Effector memory CD8-positive, alpha-beta T cell (primary cell): ENCODE measurements at regions not wholly inside any gene's neighbourhood (a gene's known extent, or its start where the extent isn't known, plus 50 kb on each side); places are given as distances from the start of the nearest gene placed in this dataset.

ENCODE experiments used
- ATAC-seq: fragments of 150-1000 bp; cut with Tn5 transposase; replicated peaks from 2 replicates; pipeline ENCODE4 v1.10.0; 2021; ENCODE audit warnings: mild to moderate bottlenecking, moderate library complexity
- DNase-seq, 3 experiments: peaks; one replicate each; pipeline ENCODE4 v3.0.0; 2021
- H3K27ac Mint-ChIP-seq, 2 donors: one replicate each; pipeline ENCODE4 v1.8.0; 2022; ENCODE audit warnings: mild to moderate bottlenecking in 2 of 2, mixed read lengths in 2 of 2, moderate library complexity in 2 of 2
- H3K27me3 Mint-ChIP-seq, 2 donors: one replicate each; pipeline ENCODE4 v1.8.0; 2022; ENCODE audit warnings: mixed read lengths in 2 of 2
- H3K36me3 Mint-ChIP-seq: one replicate; pipeline ENCODE4 v1.8.0; 2022; ENCODE audit warnings: mild to moderate bottlenecking, moderate library complexity, mixed read lengths; ENCODE audit not compliant: insufficient read depth
- H3K4me1 Mint-ChIP-seq, 2 donors: one replicate each; pipeline ENCODE4 v1.8.0; 2022; ENCODE audit warnings: low read depth in 2 of 2, mixed read lengths in 2 of 2
- H3K4me3 Mint-ChIP-seq, 2 donors: one replicate each; pipeline ENCODE4 v1.8.0; 2022; ENCODE audit warnings: mild to moderate bottlenecking in 2 of 2, mixed read lengths in 2 of 2, moderate library complexity in 2 of 2
- H3K9me3 Mint-ChIP-seq, 2 donors: one replicate each; pipeline ENCODE4 v1.8.0; 2022; ENCODE audit warnings: mixed read lengths in 2 of 2

DNA sequence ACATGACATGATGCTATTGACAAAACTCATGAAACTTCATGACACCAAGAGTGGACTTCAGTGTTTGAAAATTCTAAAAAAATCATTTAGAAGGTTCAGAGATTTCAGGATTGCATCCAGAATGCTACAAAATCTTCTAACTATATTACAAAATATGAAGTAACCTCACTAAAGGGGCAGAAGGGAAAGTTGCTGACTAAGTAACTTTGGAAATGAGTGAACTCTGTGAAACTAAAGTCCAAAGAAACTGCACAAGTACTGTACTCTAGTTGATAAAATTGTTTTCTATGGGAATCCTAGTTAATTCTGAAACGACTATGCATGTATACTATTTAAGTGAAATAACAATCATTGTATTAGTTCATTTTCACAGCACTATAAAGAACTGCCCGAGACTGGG is 184.4 kb downstream of the LYPLAL1 start:
- Mint-ChIP-seq H3K9me3 (peaks cover 0 to 1% of the 10 kb centered on the region in 2 donors), H3K36me3 (no peaks in the 10 kb centered on the region), H3K4me1 (no peaks in the 10 kb centered on the region), H3K4me3 (no peak overlapping the region), H3K27me3 (peaks cover 0 to 13% of the 10 kb centered on the region in 2 donors), H3K27ac (no peak overlapping the region)
- ATAC-seq (no peak), DNase-seq (no peak)

DNA sequence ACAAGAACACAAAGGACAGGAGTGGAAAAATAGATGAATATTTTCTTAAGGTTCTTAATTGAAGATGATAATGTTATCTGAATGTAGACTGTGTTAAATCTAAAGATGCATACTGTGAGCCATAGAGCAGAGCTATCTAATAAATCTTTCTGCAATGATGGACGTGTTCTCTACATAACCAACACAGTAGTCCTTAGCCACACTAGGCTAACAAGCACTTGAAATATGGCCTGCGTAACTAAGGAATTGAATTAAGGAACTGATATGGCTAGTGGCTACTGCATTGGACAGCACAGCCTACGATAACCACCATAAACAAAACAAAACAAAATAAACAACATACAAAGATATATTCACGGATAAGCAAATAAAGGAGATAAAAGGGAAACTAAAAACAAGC is 181.3 kb downstream of the LYPLAL1 start:
- peaks cover 0 to 15% of the 10 kb centered on the region in 2 donors for H3K27me3 Mint-ChIP-seq

DNA sequence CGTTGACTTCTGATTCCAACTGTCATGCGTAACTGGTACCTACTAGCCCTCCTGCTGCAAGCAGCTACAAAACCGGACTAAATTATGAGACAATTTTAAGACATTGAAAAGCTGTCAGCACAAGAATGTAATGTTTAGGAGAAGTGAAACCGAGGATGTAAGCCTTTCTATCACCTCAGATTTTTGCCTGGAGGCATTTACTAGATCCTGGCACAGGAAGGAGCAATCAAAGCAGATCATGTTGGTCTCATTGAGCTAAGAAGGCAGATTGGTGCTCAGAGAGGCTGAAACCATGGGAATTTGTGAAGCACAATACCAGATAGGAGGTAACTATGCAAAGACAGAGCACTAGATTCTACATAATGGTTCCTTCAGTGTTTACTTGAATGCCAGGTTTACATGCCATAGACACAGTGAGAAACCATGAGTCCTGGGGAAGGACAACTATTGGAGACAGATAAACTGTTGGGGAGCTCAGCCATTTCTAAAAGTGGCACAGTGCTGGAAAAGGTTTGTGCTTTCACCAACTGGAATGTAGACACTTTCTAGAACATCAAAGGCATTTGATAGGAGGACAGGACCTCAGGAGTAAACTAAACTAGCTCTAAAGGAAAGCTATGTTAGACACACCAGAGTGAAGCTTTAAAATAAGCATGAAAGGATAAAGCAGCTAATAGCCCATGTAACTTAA is 179.4 kb downstream of the LYPLAL1 start:
- H3K9me3 Mint-ChIP-seq = no peaks in the 10 kb centered on the region
- no peak for DNase-seq
- no peaks in the 10 kb centered on the region for H3K4me1 Mint-ChIP-seq
- H3K27ac Mint-ChIP-seq = no peak overlapping the region
- no peaks in the 10 kb centered on the region for H3K36me3 Mint-ChIP-seq
- H3K4me3 Mint-ChIP-seq = no peak overlapping the region
- H3K27me3 Mint-ChIP-seq = peaks cover 0 to 15% of the 10 kb centered on the region in 2 donors
- no peak for ATAC-seq

More for the DNA sequence above, 181.3 kb downstream of the LYPLAL1 start:
- peaks cover 0 to 1% of the 10 kb centered on the region in 2 donors for H3K9me3 Mint-ChIP-seq
- no peak overlapping the region for H3K4me3 Mint-ChIP-seq
- H3K4me1 Mint-ChIP-seq = no peaks in the 10 kb centered on the region
- H3K27ac Mint-ChIP-seq = no peak overlapping the region
- H3K36me3 Mint-ChIP-seq = no peaks in the 10 kb centered on the region
- DNase-seq (no peak), ATAC-seq (no peak)

DNA sequence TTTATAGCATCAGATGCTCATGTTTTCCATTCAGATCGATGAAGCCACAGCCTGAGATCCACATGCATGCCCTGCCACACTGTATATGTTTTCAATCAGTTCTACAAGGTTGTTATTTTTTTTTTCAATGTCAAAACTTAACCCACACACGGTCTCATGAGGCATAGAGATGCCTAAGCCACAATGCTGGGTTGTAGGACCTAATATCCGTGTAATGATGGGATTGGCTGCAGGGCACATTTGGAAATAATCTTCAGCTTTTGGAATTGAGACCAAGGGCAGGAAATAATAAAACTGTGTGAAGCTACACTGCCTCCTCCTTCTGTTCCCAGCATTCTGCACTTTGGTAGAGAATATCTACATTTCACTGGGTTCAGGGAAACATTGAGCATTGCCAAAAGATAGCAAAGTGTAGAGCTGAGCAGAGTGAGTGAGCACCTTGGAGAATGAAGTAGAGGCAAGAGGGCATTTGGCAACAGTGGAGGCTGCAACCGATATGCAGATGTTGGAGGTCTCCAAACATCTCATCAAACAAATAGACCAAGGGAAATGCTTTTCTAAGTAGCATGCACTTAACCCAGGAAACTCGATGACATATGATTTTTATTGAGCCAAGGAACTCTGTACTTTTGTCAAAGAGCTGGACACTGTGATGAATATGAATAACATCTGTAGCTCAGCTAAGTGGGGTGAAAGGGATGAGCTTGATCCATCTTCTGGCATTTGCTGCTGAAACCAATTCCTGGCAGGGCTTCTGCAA is 176.7 kb downstream of the LYPLAL1 start:
- H3K4me3 Mint-ChIP-seq = no peak overlapping the region
- no peaks in the 10 kb centered on the region for H3K36me3 Mint-ChIP-seq
- H3K27me3 Mint-ChIP-seq = peaks cover 0 to 15% of the 10 kb centered on the region in 2 donors
- H3K9me3 Mint-ChIP-seq = peaks cover 4 to 11% of the 10 kb centered on the region in 2 donors
- no peak for ATAC-seq
- no peaks in the 10 kb centered on the region for H3K4me1 Mint-ChIP-seq
- DNase-seq = no peak
- H3K27ac Mint-ChIP-seq = no peak overlapping the region

DNA sequence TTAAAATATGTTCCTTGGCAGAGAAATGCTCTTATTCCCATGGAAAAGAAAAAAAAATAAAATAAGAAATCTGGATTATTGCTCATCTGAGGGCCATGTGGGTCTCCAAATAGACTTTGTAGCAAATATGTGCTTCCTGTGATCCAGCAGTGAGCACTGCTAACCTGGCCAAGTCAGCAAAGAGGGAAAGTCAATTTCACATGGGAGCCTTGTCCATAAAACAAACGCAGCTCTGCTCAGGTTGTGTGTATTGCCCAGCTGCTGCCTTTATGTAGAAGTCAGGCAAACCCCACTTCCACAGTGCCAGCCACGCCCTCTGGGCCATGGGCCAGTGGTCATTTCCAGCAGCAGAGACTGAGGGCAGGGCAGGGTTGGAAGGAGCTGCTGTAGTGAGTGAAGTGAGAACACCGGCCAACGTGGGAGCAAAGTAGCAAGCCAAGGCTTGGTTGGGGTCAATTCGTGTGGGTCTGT is 174.3 kb downstream of the LYPLAL1 start:
- peaks cover 0 to under 1% of the 10 kb centered on the region in 2 donors for H3K27me3 Mint-ChIP-seq
- H3K27ac Mint-ChIP-seq = no peak overlapping the region
- ATAC-seq (no peak), DNase-seq (no peak)
- peaks cover 5 to 26% of the 10 kb centered on the region in 2 donors for H3K9me3 Mint-ChIP-seq
- H3K4me3 Mint-ChIP-seq = no peak overlapping the region
- no peaks in the 10 kb centered on the region for H3K4me1 Mint-ChIP-seq
- H3K36me3 Mint-ChIP-seq = no peaks in the 10 kb centered on the region

DNA sequence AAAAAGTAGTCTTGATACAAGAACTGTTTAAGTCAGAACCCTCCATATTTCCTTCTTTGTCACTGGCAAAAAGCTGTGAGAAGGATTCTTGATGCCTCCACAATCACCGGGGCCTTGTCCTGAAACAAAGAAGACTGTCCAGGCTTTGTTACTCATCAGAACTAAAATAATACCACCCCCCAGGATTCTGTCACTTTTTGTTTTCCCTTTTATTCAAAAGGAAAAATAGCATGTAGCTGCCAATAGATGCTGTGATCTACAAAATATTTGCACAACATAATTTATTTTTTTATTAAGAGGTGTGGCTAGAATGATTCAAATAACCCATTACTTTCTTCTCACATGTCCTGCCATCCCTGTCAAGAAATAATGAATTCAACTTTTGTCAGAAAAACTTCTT is 173.7 kb downstream of the LYPLAL1 start:
- Mint-ChIP-seq H3K36me3 (no peaks in the 10 kb centered on the region), H3K27ac (no peak overlapping the region), H3K4me3 (no peak overlapping the region), H3K27me3 (no peaks in the 10 kb centered on the region), H3K9me3 (peaks cover 5 to 26% of the 10 kb centered on the region in 2 donors), H3K4me1 (no peaks in the 10 kb centered on the region)
- ATAC-seq = no peak
- DNase-seq = no peak

DNA sequence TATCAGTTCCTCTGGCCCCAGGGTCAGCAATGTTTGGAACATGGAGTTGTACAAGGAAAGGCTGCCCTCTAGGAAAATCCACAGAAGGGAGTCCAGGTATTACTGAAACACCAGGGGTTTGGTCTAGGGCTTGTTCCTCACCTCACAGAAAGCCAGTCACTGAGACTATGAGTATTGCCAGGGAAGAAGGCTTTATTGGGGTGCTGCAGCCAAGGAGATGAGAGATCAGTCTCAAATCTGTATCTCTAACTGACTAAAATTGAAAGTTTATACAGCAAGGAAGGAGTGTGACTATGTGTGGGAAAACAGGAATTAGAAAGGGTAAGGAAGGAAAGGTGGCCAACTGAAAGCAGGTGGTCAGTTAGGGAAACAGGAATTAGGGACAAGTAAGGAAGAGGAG is 172.3 kb downstream of the LYPLAL1 start:
- no peaks in the 10 kb centered on the region for H3K36me3 Mint-ChIP-seq
- H3K4me1 Mint-ChIP-seq = no peaks in the 10 kb centered on the region
- DNase-seq (no peak), ATAC-seq (no peak)
- H3K9me3 Mint-ChIP-seq = peaks cover 5 to 26% of the 10 kb centered on the region in 2 donors
- H3K27ac Mint-ChIP-seq = no peak overlapping the region
- H3K4me3 Mint-ChIP-seq = no peak overlapping the region
- no peaks in the 10 kb centered on the region for H3K27me3 Mint-ChIP-seq

DNA sequence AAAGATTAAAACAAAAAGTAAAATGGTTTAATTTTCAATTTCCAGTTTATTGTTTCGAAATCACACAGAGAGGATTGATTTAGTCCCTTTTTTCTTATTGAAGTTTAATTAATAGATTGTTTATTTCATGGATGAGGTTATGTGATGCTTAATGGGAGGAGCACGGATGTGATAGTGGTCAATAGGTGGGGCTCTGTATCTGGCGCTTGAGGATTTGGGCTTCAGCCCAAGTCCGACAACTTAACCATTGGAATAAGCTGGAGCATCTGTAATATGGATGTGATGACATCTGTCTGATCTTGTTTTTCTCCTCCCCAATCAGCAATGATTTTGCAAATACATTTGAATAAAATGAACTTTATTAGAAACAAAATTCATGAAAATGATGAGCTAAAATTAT is 169.2 kb downstream of the LYPLAL1 start:
- Mint-ChIP-seq H3K9me3 (peaks cover 5 to 26% of the 10 kb centered on the region in 2 donors), H3K36me3 (no peaks in the 10 kb centered on the region), H3K27ac (no peak overlapping the region), H3K4me1 (no peaks in the 10 kb centered on the region), H3K27me3 (no peaks in the 10 kb centered on the region), H3K4me3 (no peak overlapping the region)
- ATAC-seq (no peak), DNase-seq (no peak)

DNA sequence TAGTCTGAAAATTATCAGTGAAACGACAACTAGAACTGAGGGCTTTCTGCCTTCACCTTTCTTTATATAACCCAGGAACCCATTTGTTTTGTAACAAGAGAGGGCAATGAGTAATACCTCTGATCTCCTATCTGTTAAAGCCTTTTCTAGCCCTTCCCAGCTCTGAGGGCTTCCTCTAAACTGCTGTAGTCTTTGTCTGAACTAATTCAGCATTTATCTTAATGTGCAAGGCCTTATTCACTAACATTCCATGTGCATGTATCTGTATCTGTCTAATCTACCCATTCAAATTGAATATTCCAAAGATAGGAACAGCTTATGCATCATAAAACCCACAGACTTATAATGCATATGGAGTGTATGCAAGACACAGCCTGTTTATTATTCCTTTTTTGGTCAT is 167.1 kb downstream of the LYPLAL1 start:
- Mint-ChIP-seq H3K4me1 (no peaks in the 10 kb centered on the region), H3K9me3 (peaks cover 2 to 20% of the 10 kb centered on the region in 2 donors), H3K27ac (no peak overlapping the region), H3K4me3 (no peak overlapping the region), H3K36me3 (no peaks in the 10 kb centered on the region), H3K27me3 (no peaks in the 10 kb centered on the region)
- DNase-seq (no peak), ATAC-seq (no peak)

DNA sequence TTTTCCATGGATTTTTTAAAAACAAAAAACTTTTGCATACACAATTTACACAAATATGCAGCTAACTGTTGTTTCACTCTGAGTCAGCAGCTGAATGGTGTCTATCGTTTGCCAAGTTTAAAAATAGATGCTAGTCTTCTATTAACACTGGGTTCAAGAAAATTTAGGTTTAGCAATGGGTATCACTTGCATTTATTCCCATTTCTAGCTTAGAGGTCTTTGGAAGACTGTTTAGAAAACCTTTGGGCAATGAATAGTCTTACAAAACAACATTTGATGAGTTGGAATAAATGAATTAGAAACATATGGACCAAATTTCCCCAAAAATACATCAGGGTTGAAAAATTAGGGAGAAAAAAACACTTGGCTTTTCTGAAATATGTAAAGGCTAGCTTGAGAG is 165.8 kb downstream of the LYPLAL1 start:
- no peaks in the 10 kb centered on the region for H3K27me3 Mint-ChIP-seq
- H3K4me1 Mint-ChIP-seq = no peaks in the 10 kb centered on the region
- DNase-seq = no peak
- no peak overlapping the region for H3K4me3 Mint-ChIP-seq
- ATAC-seq = no peak
- H3K27ac Mint-ChIP-seq = no peak overlapping the region
- peaks cover 1 to 6% of the 10 kb centered on the region in 2 donors for H3K9me3 Mint-ChIP-seq
- H3K36me3 Mint-ChIP-seq = no peaks in the 10 kb centered on the region

DNA sequence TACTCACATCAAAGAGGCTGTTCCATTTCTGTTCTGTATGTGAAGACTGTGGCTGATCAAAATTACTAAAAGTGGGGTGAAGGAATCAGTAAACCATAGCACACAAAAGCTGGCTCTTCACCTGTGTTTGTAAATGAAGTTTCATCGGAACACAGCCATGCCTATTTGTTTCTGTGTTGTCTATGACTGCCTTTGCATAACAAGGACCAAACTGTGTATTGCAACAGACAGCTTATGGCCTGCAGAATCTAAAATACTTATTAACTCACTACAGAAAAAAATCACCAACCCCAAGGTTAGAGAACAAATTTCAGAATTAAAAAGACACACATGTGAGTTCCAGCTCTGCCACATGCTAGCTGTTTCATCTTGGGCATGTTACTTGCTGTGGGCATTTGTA is 163.9 kb downstream of the LYPLAL1 start:
- no peak for ATAC-seq

DNA sequence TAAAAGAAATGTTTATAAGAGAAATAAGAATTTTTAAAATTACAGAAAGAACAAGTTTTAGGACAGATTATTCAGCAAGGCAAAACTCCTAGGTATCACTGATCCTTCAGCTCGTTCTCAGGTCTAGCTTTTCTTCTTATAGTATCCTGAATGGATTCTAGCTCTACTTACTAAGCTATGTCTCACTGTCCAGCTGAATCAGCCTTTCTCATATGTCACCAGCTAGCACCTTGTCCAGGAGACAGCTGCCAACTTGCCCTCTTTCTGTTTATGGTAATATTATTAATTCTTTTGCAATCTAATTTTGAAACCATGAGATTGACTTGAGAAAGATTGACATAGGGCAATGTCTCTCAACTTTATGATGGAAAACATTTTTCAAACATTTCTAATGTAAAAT is 159.9 kb downstream of the LYPLAL1 start:
- Mint-ChIP-seq H3K4me1 (no peaks in the 10 kb centered on the region), H3K4me3 (no peak overlapping the region), H3K9me3 (peaks cover 0 to 10% of the 10 kb centered on the region in 2 donors), H3K27me3 (no peaks in the 10 kb centered on the region), H3K36me3 (no peaks in the 10 kb centered on the region), H3K27ac (no peak overlapping the region)
- DNase-seq (no peak), ATAC-seq (no peak)

More for the DNA sequence above, 163.9 kb downstream of the LYPLAL1 start:
- no peaks in the 10 kb centered on the region for H3K36me3 Mint-ChIP-seq
- H3K4me1 Mint-ChIP-seq = no peaks in the 10 kb centered on the region
- DNase-seq = no peak
- H3K27ac Mint-ChIP-seq = no peak overlapping the region
- H3K27me3 Mint-ChIP-seq = no peaks in the 10 kb centered on the region
- H3K4me3 Mint-ChIP-seq = no peak overlapping the region
- H3K9me3 Mint-ChIP-seq = no peaks in the 10 kb centered on the region

DNA sequence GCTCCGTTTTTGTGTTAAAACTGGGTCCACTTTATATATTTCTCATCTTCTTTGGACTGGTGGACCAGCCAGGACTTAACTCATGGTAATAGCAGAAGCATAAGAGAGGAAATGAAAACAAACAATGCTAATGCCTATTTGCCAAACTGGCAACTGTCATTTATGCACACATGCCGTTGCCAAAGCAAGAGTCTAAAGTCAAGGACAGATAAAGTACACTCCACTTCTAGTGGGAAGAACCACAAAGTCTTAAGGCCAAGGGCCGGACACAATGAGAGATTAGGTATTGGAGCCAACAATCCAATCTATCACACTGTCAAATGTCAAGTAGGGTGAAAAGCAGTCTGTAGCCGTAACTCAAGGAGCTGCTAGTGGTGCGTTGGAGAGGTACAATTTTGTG is 157.7 kb downstream of the LYPLAL1 start:
- Mint-ChIP-seq H3K27ac (no peak overlapping the region), H3K27me3 (no peaks in the 10 kb centered on the region), H3K9me3 (peaks cover 0 to 10% of the 10 kb centered on the region in 2 donors), H3K4me3 (no peak overlapping the region), H3K4me1 (no peaks in the 10 kb centered on the region), H3K36me3 (no peaks in the 10 kb centered on the region)
- DNase-seq = no peak
- ATAC-seq = no peak

DNA sequence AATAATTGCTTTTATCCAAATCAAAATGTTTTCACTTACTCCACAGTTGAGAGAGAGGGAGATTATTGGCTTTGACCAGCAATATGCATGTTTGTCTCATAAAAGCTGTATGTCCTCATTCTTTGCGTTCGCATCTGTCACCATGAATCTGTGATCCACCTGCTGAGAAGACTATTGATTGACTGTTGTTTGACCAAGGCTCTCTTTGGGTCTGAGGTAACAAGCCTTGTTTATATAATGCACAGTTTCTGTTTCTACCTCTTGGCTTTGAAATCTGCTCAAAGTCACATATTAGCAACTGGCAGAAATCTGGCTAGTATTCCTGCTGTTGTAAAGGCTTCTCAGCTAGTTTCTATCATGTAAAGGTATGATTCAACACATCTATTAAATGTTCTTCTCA is 157.0 kb downstream of the LYPLAL1 start:
- H3K27me3 Mint-ChIP-seq = no peaks in the 10 kb centered on the region
- no peaks in the 10 kb centered on the region for H3K4me1 Mint-ChIP-seq
- no peak for DNase-seq
- no peak for ATAC-seq
- H3K9me3 Mint-ChIP-seq = peaks cover 0 to 10% of the 10 kb centered on the region in 2 donors
- H3K4me3 Mint-ChIP-seq = no peak overlapping the region
- H3K36me3 Mint-ChIP-seq = no peaks in the 10 kb centered on the region
- H3K27ac Mint-ChIP-seq = no peak overlapping the region
